AG09319 (cell line): ENCODE measurements at regions not wholly inside any gene's neighbourhood (a gene's known extent, or its start where the extent isn't known, plus 50 kb on each side); places are given as distances from the start of the nearest gene placed in this dataset.
"Not testable (repeated sequence)": the region's sequence is repeated elsewhere in the genome, so short reads cannot be mapped to it uniquely, and the experiment has no call there.

Source experiments
- DNase-seq: peaks from one replicate; pipeline ENCODE4 v3.0.0-alpha.2; 2010; ENCODE audit warnings: low read depth; ENCODE audit errors: extremely low read depth
- CTCF ChIP-seq: IDR thresholded peaks from 2 replicates; pipeline ENCODE4 v1.5.1; 2011; ENCODE audit warnings: low read depth, mild to moderate bottlenecking, inconsistent platforms, low read length, moderate library complexity

GRCh38 chr9:124120272-124120671 is 108.7 kb downstream of the LHX2 start:
- TF ChIP-seq CTCF = no peak
- no peak for DNase-seq

GRCh38 chr9:124121725-124122124 is 110.2 kb downstream of the LHX2 start:
- DNase-seq = no peak
- TF ChIP-seq CTCF = no peak

- DNase-seq = no peak
- TF ChIP-seq CTCF = no peak
These were observed 110.8 kb downstream of the LHX2 start for GRCh38 chr9:124122321-124122720.

DNA sequence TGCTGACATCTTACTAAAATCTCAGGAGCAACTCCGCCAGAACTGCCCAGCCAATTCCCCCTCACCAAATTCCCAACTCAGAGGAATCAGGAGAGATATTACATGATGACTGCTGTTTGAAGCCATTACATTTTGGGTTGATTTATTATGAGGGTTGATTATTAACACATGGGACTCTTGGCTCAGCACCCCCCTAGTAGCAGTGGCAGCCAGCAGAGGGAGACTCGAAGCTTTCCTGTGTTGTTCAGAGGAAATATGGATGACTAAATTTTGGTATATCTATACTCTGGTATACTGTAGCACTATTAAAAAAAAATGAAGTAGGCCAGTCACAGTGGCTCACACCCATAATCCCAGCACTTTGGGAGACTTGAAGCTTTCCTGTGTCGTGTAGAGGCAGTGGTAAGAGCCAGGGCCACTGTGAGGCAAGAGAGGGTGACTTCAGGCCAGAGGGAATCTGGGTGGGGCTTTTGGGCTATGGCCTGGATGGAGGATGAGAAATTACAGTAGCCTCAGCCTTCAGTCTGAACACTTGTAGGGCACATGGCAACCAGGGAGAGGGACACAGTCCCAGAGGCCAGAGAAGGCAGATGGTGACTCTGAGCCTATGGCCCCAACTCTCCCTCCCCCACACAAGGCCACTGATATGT is 111.4 kb downstream of the LHX2 start:
- peak; percentile 67 for TF ChIP-seq CTCF
- DNase-seq = peak; percentile 22

GRCh38 chr9:124123621-124124020 is 112.1 kb downstream of the LHX2 start:
- not testable (repeated sequence) for DNase-seq

GRCh38 chr9:124124729-124125650 is 113.4 kb downstream of the LHX2 start:
- DNase-seq = no peak

DNA sequence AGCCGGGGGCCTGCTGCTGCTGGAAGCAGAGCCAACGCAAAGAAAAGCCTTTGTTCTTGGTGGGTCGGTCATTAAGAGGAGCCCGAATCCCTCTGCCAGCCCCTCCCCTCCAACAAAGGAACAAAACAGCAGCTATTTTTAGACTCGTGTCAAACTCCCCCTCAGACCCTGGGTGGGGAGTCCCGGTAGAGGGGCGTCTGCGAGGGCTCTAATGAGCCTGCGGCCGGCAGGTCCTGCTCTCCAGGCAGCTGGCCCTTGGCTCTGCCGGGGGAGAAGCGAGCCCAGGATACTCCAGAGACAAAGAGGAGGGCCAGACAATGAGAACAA is 114.0 kb downstream of the LHX2 start:
- DNase-seq = no peak
- no peak for TF ChIP-seq CTCF

More at GRCh38 chr9:124124729-124125650, 113.4 kb downstream of the LHX2 start:
- TF ChIP-seq CTCF = no peak
